Esophagus muscularis mucosa (tissue), 3 donors: ENCODE measurements at regions not wholly inside any gene's neighbourhood (a gene's known extent, or its start where the extent isn't known, plus 50 kb on each side); places are given as distances from the start of the nearest gene placed in this dataset.

Experiments
- POLR2AphosphoS5 ChIP-seq, 2 donors: sonication (generic); formaldehyde crosslinking; IDR thresholded peaks; one replicate each; pipeline ENCODE4 v1.6.1; 2017; ENCODE audit warnings: antibody characterized with exemption in 2 of 2
- TF ChIP-seq, protein P1 (sequence below), 3 experiments: fragments of 200-600 bp in 2 of 3; fragments of 450-650 bp in 1 of 3; sonication (generic) in 2 of 3; IDR thresholded peaks; one replicate each; pipeline ENCODE4 v1.5.1; 2017 to 2019; ENCODE audit warnings: antibody characterized with exemption in 3 of 3, mild to moderate bottlenecking in 2 of 3, moderate library complexity in 1 of 3

DNA sequence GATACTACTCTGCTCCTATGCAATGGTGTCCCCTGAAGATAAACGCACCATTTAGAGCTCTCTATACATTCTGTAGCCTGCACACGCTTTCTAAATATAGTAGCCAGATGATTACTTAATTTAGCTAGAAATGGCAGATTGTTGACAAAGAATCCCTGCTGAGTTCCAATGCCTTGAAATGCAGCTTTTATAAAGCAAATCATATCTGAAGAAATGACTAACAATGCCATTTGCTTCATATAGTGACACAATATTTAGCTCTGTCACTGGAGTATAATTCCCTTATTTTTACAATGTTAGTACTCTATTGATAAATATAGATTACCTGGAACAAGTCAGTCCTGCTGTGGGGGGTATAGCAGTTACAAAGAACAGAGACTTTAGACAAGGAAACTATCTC is 166.2 kb downstream of the CDCA7 start:
- TF ChIP-seq, protein P1, sequence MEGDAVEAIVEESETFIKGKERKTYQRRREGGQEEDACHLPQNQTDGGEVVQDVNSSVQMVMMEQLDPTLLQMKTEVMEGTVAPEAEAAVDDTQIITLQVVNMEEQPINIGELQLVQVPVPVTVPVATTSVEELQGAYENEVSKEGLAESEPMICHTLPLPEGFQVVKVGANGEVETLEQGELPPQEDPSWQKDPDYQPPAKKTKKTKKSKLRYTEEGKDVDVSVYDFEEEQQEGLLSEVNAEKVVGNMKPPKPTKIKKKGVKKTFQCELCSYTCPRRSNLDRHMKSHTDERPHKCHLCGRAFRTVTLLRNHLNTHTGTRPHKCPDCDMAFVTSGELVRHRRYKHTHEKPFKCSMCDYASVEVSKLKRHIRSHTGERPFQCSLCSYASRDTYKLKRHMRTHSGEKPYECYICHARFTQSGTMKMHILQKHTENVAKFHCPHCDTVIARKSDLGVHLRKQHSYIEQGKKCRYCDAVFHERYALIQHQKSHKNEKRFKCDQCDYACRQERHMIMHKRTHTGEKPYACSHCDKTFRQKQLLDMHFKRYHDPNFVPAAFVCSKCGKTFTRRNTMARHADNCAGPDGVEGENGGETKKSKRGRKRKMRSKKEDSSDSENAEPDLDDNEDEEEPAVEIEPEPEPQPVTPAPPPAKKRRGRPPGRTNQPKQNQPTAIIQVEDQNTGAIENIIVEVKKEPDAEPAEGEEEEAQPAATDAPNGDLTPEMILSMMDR (IDR thresholded peaks at IDR 0.05) = no peak
- no peak for TF ChIP-seq POLR2AphosphoS5 (IDR thresholded peaks at IDR 0.05)
